ENCODE measurements at regions not wholly inside any gene's neighbourhood (a gene's known extent, or its start where the extent isn't known, plus 50 kb on each side); places are given as distances from the start of the nearest gene placed in this dataset.
"Not testable (repeated sequence)": the region's sequence is repeated elsewhere in the genome, so short reads cannot be mapped to it uniquely, and the experiment has no call there.

GRCh38 chr4:121616449-121616848, 80.3 kb downstream of the ANXA5 start:
- DNase-seq (ENCODE audit: low read depth) = not testable (repeated sequence)

GRCh38 chr4:121614101-121614500, 82.7 kb downstream of the ANXA5 start:
- H3K4me3 ChIP-seq (ENCODE audit: low read depth, low read length) = no peak overlapping the region
- DNase-seq (ENCODE audit: low read depth) = no peak
- TF ChIP-seq CTCF (IDR thresholded peaks at IDR 0.05; ENCODE audit: low read depth, low read length) (no peak), POLR2A (IDR thresholded peaks at IDR 0.05; ENCODE audit: extremely low read depth, insufficient read length) (no peak), MYC (IDR thresholded peaks at IDR 0.05; ENCODE audit: low read depth, low read length) (no peak), MAX (IDR thresholded peaks at IDR 0.05; ENCODE audit: low read depth, low read length) (no peak)

More at GRCh38 chr4:121616449-121616848, 80.3 kb downstream of the ANXA5 start:
- H3K4me3 ChIP-seq (ENCODE audit: low read depth, low read length) = not testable (repeated sequence)

- no peak for DNase-seq (ENCODE audit: low read depth)
- H3K4me3 ChIP-seq (ENCODE audit: low read depth, low read length) = no peak overlapping the region
- TF ChIP-seq CTCF (IDR thresholded peaks at IDR 0.05; ENCODE audit: low read depth, low read length) (no peak), MAX (IDR thresholded peaks at IDR 0.05; ENCODE audit: low read depth, low read length) (no peak), MYC (IDR thresholded peaks at IDR 0.05; ENCODE audit: low read depth, low read length) (no peak), POLR2A (IDR thresholded peaks at IDR 0.05; ENCODE audit: extremely low read depth, insufficient read length) (no peak)
Measured at GRCh38 chr4:121599049-121599448, 97.7 kb downstream of the ANXA5 start.

- H3K4me3 ChIP-seq (ENCODE audit: low read depth, low read length) = no peak overlapping the region
- no peak for TF ChIP-seq CTCF (IDR thresholded peaks at IDR 0.05; ENCODE audit: low read depth, low read length)
- TF ChIP-seq POLR2A (IDR thresholded peaks at IDR 0.05; ENCODE audit: extremely low read depth, insufficient read length) = no peak
- DNase-seq (ENCODE audit: low read depth) = no peak
Measured at GRCh38 chr4:121597346-121597934, 99.3 kb downstream of the ANXA5 start.

GRCh38 chr4:121594796-121595526, 101.8 kb downstream of the ANXA5 start:
- DNase-seq (ENCODE audit: low read depth) = no peak
- TF ChIP-seq MYC (IDR thresholded peaks at IDR 0.05; ENCODE audit: low read depth, low read length) = no peak
- TF ChIP-seq MAX (IDR thresholded peaks at IDR 0.05; ENCODE audit: low read depth, low read length) = no peak
- no peak for TF ChIP-seq CTCF (IDR thresholded peaks at IDR 0.05; ENCODE audit: low read depth, low read length)
- TF ChIP-seq POLR2A (IDR thresholded peaks at IDR 0.05; ENCODE audit: extremely low read depth, insufficient read length) = no peak
- H3K4me3 ChIP-seq (ENCODE audit: low read depth, low read length) = no peak overlapping the region

GRCh38 chr4:121593760-121594159, 103.0 kb downstream of the ANXA5 start:
- no peak for DNase-seq (ENCODE audit: low read depth)
- H3K4me3 ChIP-seq (ENCODE audit: low read depth, low read length) = no peak overlapping the region
- TF ChIP-seq POLR2A (IDR thresholded peaks at IDR 0.05; ENCODE audit: extremely low read depth, insufficient read length) (no peak), MAX (IDR thresholded peaks at IDR 0.05; ENCODE audit: low read depth, low read length) (no peak), MYC (IDR thresholded peaks at IDR 0.05; ENCODE audit: low read depth, low read length) (no peak), CTCF (IDR thresholded peaks at IDR 0.05; ENCODE audit: low read depth, low read length) (no peak)

- DNase-seq (ENCODE audit: low read depth); H3K4me3 ChIP-seq (ENCODE audit: low read depth, low read length): not testable (repeated sequence)
Measured at GRCh38 chr4:121592257-121592656, 104.5 kb downstream of the ANXA5 start.

Measured in NB4 (cell line).